ENCODE measurements at regions not wholly inside any gene's neighbourhood (a gene's known extent, or its start where the extent isn't known, plus 50 kb on each side); places are given as distances from the start of the nearest gene placed in this dataset.

DNA sequence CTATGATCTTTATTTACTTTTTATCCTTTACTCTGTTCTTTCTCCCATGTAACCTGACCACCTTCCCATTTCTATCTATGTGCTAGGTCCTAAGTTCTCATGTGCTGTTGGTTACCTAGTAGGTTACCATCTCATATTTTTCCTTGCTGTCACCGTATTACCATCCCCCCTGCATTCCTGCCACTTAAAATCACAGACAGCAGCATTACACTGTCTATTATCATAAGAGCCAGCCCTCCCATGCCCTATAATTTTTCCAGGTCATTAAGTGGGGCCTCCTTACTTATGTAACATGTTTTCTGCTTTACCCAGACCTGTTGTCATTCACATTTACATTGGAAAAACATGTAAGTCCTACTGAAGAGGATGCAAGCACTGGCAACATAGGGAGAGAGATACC is 202.9 kb downstream of the HS3ST3A1 start:
- in situ Hi-C loops (cut with MboI): no loop called here
- no peak overlapping the region for H3K4me2 ChIP-seq (ENCODE audit: unreplicated experiment)
- no peak for TF ChIP-seq EZH2 (IDR thresholded peaks at IDR 0.05; ENCODE audit: insufficient read depth, poor library complexity, severe bottlenecking)
- no peak for TF ChIP-seq EZH2phosphoT487 (IDR thresholded peaks at IDR 0.05; ENCODE audit: insufficient read depth, low read depth)
- H3K27me3 ChIP-seq (replicated peaks; ENCODE audit: insufficient read depth): no peaks in the 10 kb centered on the region
- no peak overlapping the region for H3K9ac ChIP-seq
- WGBS, 2 experiments (ENCODE audit: low coverage in 1 of 2, low lambda C conversion rate in 2 of 2, missing lambda C conversion rate in 2 of 2): 50 to 67% methylated on average over 1 of the region's 1 CpG
- DNase-seq: no peak
- peaks cover 23% of the 10 kb centered on the region for H3F3A ChIP-seq (ENCODE audit: insufficient read depth)
- H4K20me1 ChIP-seq (ENCODE audit: insufficient read depth): no peaks in the 10 kb centered on the region
- no peaks in the 10 kb centered on the region for H3K9me3 ChIP-seq (ENCODE audit: low read depth)
- peaks cover 23% of the 10 kb centered on the region for H3K4me1 ChIP-seq (ENCODE audit: insufficient read depth)
- H2AFZ ChIP-seq: no peak overlapping the region
- H3K9me2 ChIP-seq (ENCODE audit: insufficient read depth): no peaks in the 10 kb centered on the region
- H3K27ac ChIP-seq: no peak overlapping the region
- no peak overlapping the region for H3K4me3 ChIP-seq
- no peaks in the 10 kb centered on the region for H3K36me3 ChIP-seq (ENCODE audit: low read depth)
- no peaks in the 10 kb centered on the region for H3K79me2 ChIP-seq (ENCODE audit: insufficient read depth)

GRCh38 chr17:13398091-13398490 is 203.6 kb downstream of the HS3ST3A1 start:
- Histone ChIP-seq H3K27ac (no peak overlapping the region), H3K79me2 (ENCODE audit: insufficient read depth) (no peaks in the 10 kb centered on the region), H3K27me3 (replicated peaks; ENCODE audit: insufficient read depth) (no peaks in the 10 kb centered on the region), H3K4me3 (no peak overlapping the region), H2AFZ (no peak overlapping the region), H3K9me2 (ENCODE audit: insufficient read depth) (no peaks in the 10 kb centered on the region), H3K9ac (no peak overlapping the region), H3K4me2 (ENCODE audit: unreplicated experiment) (no peak overlapping the region), H3K36me3 (ENCODE audit: low read depth) (no peaks in the 10 kb centered on the region), H3F3A (ENCODE audit: insufficient read depth) (peaks cover 30% of the 10 kb centered on the region), H3K9me3 (ENCODE audit: low read depth) (no peaks in the 10 kb centered on the region), H3K4me1 (ENCODE audit: insufficient read depth) (peaks cover 26% of the 10 kb centered on the region), H4K20me1 (ENCODE audit: insufficient read depth) (no peaks in the 10 kb centered on the region)
- DNase-seq: no peak
- in situ Hi-C loops (cut with MboI): no loop called here
- no peak for TF ChIP-seq EZH2 (IDR thresholded peaks at IDR 0.05; ENCODE audit: insufficient read depth, poor library complexity, severe bottlenecking)
- TF ChIP-seq EZH2phosphoT487 (IDR thresholded peaks at IDR 0.05; ENCODE audit: insufficient read depth, low read depth): no peak
- WGBS, 2 experiments (ENCODE audit: low coverage in 1 of 2, low lambda C conversion rate in 2 of 2, missing lambda C conversion rate in 2 of 2): 95 to 100% methylated on average over 1 of the region's 1 CpG

DNA sequence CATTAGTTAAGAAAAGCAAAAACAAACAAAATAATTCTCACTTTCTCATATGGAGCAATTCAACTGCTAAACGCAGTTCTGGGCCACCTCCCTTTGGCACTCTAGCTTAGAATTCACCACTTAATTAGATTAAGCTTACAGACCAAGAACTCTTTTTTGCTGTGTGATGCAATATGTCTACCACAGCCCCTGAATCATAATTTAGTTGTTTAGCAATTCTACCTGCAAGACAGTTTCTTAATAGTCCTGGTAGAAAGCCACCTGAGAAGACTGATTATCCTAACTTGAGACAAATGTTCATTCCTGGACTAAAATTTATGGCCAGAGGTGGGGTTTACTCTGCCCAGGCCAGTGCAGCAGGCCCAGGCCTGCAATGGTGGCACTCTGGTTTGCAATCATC is 205.9 kb downstream of the HS3ST3A1 start:
- peak overlapping the region; percentile 64 for H2AFZ ChIP-seq
- no peaks in the 10 kb centered on the region for H3K36me3 ChIP-seq (ENCODE audit: low read depth)
- DNase-seq: peak; percentile 80
- no peak for TF ChIP-seq EZH2phosphoT487 (IDR thresholded peaks at IDR 0.05; ENCODE audit: insufficient read depth, low read depth)
- no peak for TF ChIP-seq EZH2 (IDR thresholded peaks at IDR 0.05; ENCODE audit: insufficient read depth, poor library complexity, severe bottlenecking)
- peak overlapping the region; percentile 98 for H3K27ac ChIP-seq
- no peak overlapping the region for H3K4me2 ChIP-seq (ENCODE audit: unreplicated experiment)
- no peaks in the 10 kb centered on the region for H3K79me2 ChIP-seq (ENCODE audit: insufficient read depth)
- H3K9me2 ChIP-seq (ENCODE audit: insufficient read depth): no peaks in the 10 kb centered on the region
- H3F3A ChIP-seq (ENCODE audit: insufficient read depth): peaks cover 33% of the 10 kb centered on the region
- H3K4me1 ChIP-seq (ENCODE audit: insufficient read depth): peaks cover 26% of the 10 kb centered on the region
- no peaks in the 10 kb centered on the region for H3K27me3 ChIP-seq (replicated peaks; ENCODE audit: insufficient read depth)
- no peak overlapping the region for H3K4me3 ChIP-seq
- 5 to 6% methylated on average over 1 of the region's 1 CpG for WGBS, 2 experiments (ENCODE audit: low coverage in 1 of 2, low lambda C conversion rate in 2 of 2, missing lambda C conversion rate in 2 of 2)
- no peaks in the 10 kb centered on the region for H3K9me3 ChIP-seq (ENCODE audit: low read depth)
- peak overlapping the region; percentile 80 for H3K9ac ChIP-seq
- in situ Hi-C loops (cut with MboI): no loop called here
- H4K20me1 ChIP-seq (ENCODE audit: insufficient read depth): no peaks in the 10 kb centered on the region

DNA sequence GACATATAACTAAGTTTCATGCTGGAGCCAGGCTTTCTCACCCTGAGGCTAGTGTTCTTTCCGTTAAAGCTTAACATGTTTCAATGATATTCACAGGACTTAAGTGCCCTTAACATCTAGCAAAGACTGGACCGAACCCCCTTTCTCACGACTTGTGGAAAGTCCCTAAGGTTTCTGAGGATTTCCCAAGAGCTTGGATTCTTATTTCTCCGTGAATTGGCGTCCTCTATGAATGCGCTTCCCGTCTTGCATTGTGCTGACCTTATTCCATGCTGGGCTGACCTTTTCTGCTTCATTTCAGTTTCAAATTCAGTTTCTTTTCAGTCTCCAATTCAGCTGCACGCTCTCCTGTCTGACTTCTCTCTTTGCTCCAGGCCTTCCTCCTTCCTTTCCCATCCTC is 206.4 kb downstream of the HS3ST3A1 start:
- Histone ChIP-seq H3K27me3 (replicated peaks; ENCODE audit: insufficient read depth) (no peaks in the 10 kb centered on the region), H4K20me1 (ENCODE audit: insufficient read depth) (no peaks in the 10 kb centered on the region), H3K79me2 (ENCODE audit: insufficient read depth) (no peaks in the 10 kb centered on the region), H3F3A (ENCODE audit: insufficient read depth) (peaks cover 33% of the 10 kb centered on the region), H3K4me1 (ENCODE audit: insufficient read depth) (peaks cover 26% of the 10 kb centered on the region), H3K9me2 (ENCODE audit: insufficient read depth) (no peaks in the 10 kb centered on the region), H3K36me3 (ENCODE audit: low read depth) (no peaks in the 10 kb centered on the region), H3K27ac (peak overlapping the region; percentile 98), H2AFZ (peak overlapping the region; percentile 64), H3K4me2 (ENCODE audit: unreplicated experiment) (no peak overlapping the region), H3K9ac (peak overlapping the region; percentile 80), H3K4me3 (no peak overlapping the region), H3K9me3 (ENCODE audit: low read depth) (no peaks in the 10 kb centered on the region)
- TF ChIP-seq EZH2phosphoT487 (IDR thresholded peaks at IDR 0.05; ENCODE audit: insufficient read depth, low read depth) (no peak), EZH2 (IDR thresholded peaks at IDR 0.05; ENCODE audit: insufficient read depth, poor library complexity, severe bottlenecking) (no peak)
- 24 to 28% methylated on average over 8 of the region's 8 CpGs for WGBS, 2 experiments (ENCODE audit: low coverage in 1 of 2, low lambda C conversion rate in 2 of 2, missing lambda C conversion rate in 2 of 2)
- peak; percentile 69 for DNase-seq
- in situ Hi-C loops (cut with MboI): no loop called here

All from GM23248 (cell line).